ENCODE measurements at regions not wholly inside any gene's neighbourhood (a gene's known extent, or its start where the extent isn't known, plus 50 kb on each side); places are given as distances from the start of the nearest gene placed in this dataset.

DNA sequence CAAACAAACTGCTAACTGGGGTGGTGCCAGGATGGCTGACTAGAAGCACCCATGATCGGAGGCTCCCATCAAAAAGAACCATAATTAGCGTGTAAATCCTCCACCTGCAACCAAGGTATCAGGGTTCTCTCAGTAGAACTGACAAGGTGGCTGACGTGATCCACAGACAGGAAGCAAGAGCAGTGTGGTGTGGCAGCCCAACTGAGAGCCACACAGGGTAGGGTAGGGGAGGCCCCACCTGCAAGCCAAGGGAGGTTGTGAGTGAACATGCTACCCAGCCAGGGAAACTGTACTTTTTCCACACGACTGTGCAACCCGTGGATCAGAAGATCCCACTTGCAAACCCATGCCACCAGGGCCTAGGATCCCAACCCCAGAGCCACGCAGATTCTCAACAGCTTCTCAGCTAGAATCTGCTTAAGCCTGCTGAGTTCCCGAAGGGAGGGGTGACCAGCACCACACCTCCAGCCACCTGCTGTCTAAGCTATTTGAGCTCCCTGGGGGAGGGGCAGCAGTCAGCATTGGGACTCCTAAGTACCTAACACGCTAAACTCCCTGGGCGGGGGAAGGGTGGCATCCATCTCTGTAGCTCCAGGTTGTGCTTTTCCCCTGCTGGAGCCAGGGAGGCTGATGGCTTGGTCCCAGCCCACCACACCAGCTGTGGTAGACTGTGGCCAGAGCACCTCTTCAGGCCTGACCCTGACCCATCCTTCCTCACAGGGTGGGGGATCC lies 425.1 kb downstream of the GPM6A start:
- TF ChIP-seq POLR2A (IDR thresholded peaks at IDR 0.05): no peak
- TF ChIP-seq, protein P1, sequence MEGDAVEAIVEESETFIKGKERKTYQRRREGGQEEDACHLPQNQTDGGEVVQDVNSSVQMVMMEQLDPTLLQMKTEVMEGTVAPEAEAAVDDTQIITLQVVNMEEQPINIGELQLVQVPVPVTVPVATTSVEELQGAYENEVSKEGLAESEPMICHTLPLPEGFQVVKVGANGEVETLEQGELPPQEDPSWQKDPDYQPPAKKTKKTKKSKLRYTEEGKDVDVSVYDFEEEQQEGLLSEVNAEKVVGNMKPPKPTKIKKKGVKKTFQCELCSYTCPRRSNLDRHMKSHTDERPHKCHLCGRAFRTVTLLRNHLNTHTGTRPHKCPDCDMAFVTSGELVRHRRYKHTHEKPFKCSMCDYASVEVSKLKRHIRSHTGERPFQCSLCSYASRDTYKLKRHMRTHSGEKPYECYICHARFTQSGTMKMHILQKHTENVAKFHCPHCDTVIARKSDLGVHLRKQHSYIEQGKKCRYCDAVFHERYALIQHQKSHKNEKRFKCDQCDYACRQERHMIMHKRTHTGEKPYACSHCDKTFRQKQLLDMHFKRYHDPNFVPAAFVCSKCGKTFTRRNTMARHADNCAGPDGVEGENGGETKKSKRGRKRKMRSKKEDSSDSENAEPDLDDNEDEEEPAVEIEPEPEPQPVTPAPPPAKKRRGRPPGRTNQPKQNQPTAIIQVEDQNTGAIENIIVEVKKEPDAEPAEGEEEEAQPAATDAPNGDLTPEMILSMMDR (IDR thresholded peaks at IDR 0.05): no peak

Measured in testis (tissue), 2 donors.